Aorta (tissue), 5 donors: ENCODE measurements at regions not wholly inside any gene's neighbourhood (a gene's known extent, or its start where the extent isn't known, plus 50 kb on each side); places are given as distances from the start of the nearest gene placed in this dataset.

ENCODE experiments used
- ATAC-seq: fragments of 200-7000 bp; cut with Tn5 transposase; one replicate; pipeline ENCODE4 v1.9.1; 2022; ENCODE audit warnings: moderate library complexity; ENCODE audit not compliant: low FRiP score
- DNase-seq, 2 donors: peaks; one replicate each; pipeline ENCODE4 v3.0.0-alpha.2; 2020
- H3K27ac ChIP-seq, 2 donors: one replicate each; pipeline ENCODE4 v1.5.1; 2013; ENCODE audit warnings: low read length in 2 of 2, mild to moderate bottlenecking in 2 of 2, moderate library complexity in 2 of 2, control low read depth in 1 of 2, inconsistent platforms in 1 of 2, low read depth in 1 of 2
- H3K27me3 ChIP-seq, 2 donors: one replicate each; pipeline ENCODE4 v1.6.1; 2013; ENCODE audit warnings: control low read depth in 1 of 2, low read length in 1 of 2, mild to moderate bottlenecking in 1 of 2, moderate library complexity in 1 of 2; ENCODE audit not compliant: insufficient read depth in 2 of 2, control insufficient read depth in 1 of 2
- H3K36me3 ChIP-seq, 2 donors: one replicate each; pipeline ENCODE4 v1.6.1; 2013; ENCODE audit warnings: control low read depth in 1 of 2, low read length in 1 of 2, mild to moderate bottlenecking in 1 of 2; ENCODE audit not compliant: insufficient read depth in 2 of 2, control insufficient read depth in 1 of 2
- H3K4me1 ChIP-seq, 2 donors: one replicate each; pipeline ENCODE4 v1.6.1; 2013; ENCODE audit warnings: low read length in 2 of 2, control low read depth in 1 of 2, mild to moderate bottlenecking in 1 of 2, moderate library complexity in 1 of 2; ENCODE audit not compliant: insufficient read depth in 2 of 2, control insufficient read depth in 1 of 2
- H3K4me3 ChIP-seq, 2 donors: one replicate each; pipeline ENCODE4 v1.5.1; 2013; ENCODE audit warnings: low read length in 2 of 2, control low read depth in 1 of 2, mild to moderate bottlenecking in 1 of 2
- H3K9me3 ChIP-seq: one replicate; pipeline ENCODE4 v1.6.1; 2013; ENCODE audit warnings: mild to moderate bottlenecking, low read length; ENCODE audit not compliant: control insufficient read depth
- WGBS, 2 donors: extraction: QIAGEN DNeasy Blood & Tissue Kit; methylation state at CpG; one replicate each; pipeline ENCODE4 v1.1.7; 2013; 5-methylcytosine and 5-hydroxymethylcytosine counted together
- intact Hi-C, 2 donors: fragments of 100-400 bp; cut with DNase I; formaldehyde crosslinking; loops; one replicate each; pipeline versions ENCODE4 v1.14.2 to v1.15.0; 2022
- donor health status: healthy with polysubstance abuse.
- donor health status: Bipolar disorder and iron deficiency.
- donor health status: DM: no; HTN: no; CAD: no.
- donor health status: DM: no; HTN: no; CAD: no.
- donor health status: DM: yes; HTN: yes; CAD: no.

DNA sequence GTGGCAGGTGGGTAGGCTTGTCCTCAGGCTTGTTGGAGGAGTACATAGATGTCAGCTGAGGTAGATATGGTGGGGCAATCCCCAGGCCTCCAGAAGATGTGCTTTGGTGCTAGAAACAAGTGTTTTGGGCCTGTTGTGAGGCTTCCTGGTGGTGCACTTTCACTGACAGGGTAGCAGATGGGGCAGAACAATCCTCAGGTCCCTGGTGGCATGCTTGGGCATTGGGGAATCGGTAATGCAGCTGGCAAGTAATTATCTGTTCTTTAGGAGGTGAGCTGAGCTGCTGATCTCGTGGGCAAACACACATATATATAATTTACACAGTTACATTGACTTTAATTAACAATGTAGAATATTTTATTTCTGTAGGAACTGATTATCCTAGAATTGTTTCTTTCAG, 458.7 kb downstream of the BMP2 start:
- WGBS, 2 donors = 59 to 61% methylated on average over 2 of the region's 2 CpGs
- H3K4me1 ChIP-seq = no peaks in the 10 kb centered on the region
- intact Hi-C loops = no loop called here
- ATAC-seq (no peak), DNase-seq (no peak)
- no peaks in the 10 kb centered on the region for H3K27me3 ChIP-seq
- no peaks in the 10 kb centered on the region for H3K36me3 ChIP-seq
- no peak overlapping the region for H3K4me3 ChIP-seq
- peaks cover 2% of the 10 kb centered on the region for H3K9me3 ChIP-seq
- no peak overlapping the region for H3K27ac ChIP-seq

- intact Hi-C loops = no loop called here
- Histone ChIP-seq H3K4me1 (no peaks in the 10 kb centered on the region), H3K27me3 (no peaks in the 10 kb centered on the region), H3K27ac (no peak overlapping the region), H3K36me3 (no peaks in the 10 kb centered on the region), H3K4me3 (no peak overlapping the region), H3K9me3 (no peaks in the 10 kb centered on the region)
- no peak for ATAC-seq
- DNase-seq = no peak
Measured at GRCh38 chr20:7231303-7231702, 463.8 kb downstream of the BMP2 start.

DNA sequence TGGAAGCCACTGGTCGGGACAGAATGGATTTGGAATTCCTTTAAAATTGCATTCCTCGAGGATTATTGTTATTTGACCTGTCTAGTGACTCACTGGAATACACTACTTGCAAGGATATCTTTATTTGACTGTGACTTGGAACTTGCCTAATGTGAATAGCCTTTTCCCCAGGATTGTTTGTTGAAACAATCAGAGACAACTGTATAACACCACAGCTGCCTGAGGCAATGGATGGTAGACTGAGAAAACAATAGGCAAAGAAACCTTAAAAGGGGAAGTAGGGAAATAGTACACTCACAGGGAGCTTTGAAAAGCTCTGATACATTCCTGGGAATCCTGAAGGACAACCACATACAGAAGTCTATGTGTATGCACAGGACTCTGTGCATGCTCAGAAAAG, 465.3 kb downstream of the BMP2 start:
- H3K27me3 ChIP-seq = no peaks in the 10 kb centered on the region
- H3K4me1 ChIP-seq = no peaks in the 10 kb centered on the region
- no peak overlapping the region for H3K27ac ChIP-seq
- DNase-seq (no peak), ATAC-seq (no peak)
- H3K4me3 ChIP-seq = no peak overlapping the region
- WGBS, 2 donors = 64 to 66% methylated on average over 2 of the region's 2 CpGs
- no peaks in the 10 kb centered on the region for H3K36me3 ChIP-seq
- no peaks in the 10 kb centered on the region for H3K9me3 ChIP-seq
- intact Hi-C loops = no loop called here

DNA sequence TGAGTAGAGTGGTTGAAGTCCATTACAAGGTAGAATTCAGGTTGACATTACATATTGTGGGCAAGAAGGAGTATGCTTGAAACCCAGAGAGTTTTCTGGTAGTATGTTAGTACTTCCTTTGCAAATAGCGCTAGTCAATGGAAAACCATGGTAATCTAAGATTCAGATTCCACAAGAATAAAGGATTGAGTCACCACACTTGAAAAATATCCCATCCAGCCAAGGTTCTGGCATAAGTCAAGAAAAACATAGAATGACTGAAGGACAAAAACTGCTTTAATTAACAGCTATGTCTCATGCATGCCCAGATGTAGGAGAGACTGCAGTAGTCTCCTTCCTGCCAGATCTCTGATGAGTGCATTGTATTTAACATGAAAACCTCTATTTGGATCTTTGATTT, 469.8 kb downstream of the BMP2 start:
- Histone ChIP-seq H3K4me1 (no peaks in the 10 kb centered on the region), H3K27ac (no peak overlapping the region), H3K27me3 (no peaks in the 10 kb centered on the region), H3K9me3 (no peaks in the 10 kb centered on the region), H3K36me3 (no peaks in the 10 kb centered on the region), H3K4me3 (no peak overlapping the region)
- DNase-seq (no peak), ATAC-seq (no peak)
- WGBS, 2 donors = 69 to 81% methylated on average over 1 of the region's 1 CpG
- intact Hi-C loops = no loop called here

GRCh38 chr20:7240490-7240889, 473.0 kb downstream of the BMP2 start:
- no peak overlapping the region for H3K4me3 ChIP-seq
- H3K36me3 ChIP-seq = no peaks in the 10 kb centered on the region
- 92 to 94% methylated on average over 3 of the region's 3 CpGs for WGBS, 2 donors
- DNase-seq (no peak), ATAC-seq (no peak)
- no peaks in the 10 kb centered on the region for H3K4me1 ChIP-seq
- intact Hi-C loops = no loop called here
- H3K9me3 ChIP-seq = no peaks in the 10 kb centered on the region
- no peak overlapping the region for H3K27ac ChIP-seq
- no peaks in the 10 kb centered on the region for H3K27me3 ChIP-seq

- DNase-seq (no peak), ATAC-seq (no peak)
- intact Hi-C loops = no loop called here
- Histone ChIP-seq H3K27me3 (no peaks in the 10 kb centered on the region), H3K27ac (no peak overlapping the region), H3K36me3 (no peaks in the 10 kb centered on the region), H3K4me3 (no peak overlapping the region), H3K9me3 (no peaks in the 10 kb centered on the region), H3K4me1 (no peaks in the 10 kb centered on the region)
- WGBS, 2 donors = 18 to 28% methylated on average over 7 of the region's 7 CpGs
Measured at GRCh38 chr20:7248281-7249201, 481.1 kb downstream of the BMP2 start.

DNA sequence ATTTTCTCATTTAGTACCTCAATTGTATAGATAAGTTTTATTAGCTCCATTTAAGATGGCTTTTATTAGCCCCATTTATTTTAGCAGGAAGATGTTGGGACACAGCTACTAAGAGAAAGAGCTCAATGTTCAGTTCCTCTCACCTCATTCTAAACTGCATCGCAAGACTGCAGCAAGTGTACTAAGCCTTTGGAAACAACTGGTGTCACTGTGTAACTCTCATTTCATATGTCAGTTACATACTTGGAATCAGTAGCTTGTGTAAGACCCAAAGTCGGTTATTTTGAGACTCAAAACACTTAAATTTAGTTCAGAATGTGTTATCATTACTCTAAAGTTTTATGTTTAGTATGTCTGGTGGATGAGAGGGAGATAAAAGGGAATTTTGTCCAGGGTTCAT, 482.9 kb downstream of the BMP2 start:
- Histone ChIP-seq H3K4me3 (no peak overlapping the region), H3K27me3 (no peaks in the 10 kb centered on the region), H3K9me3 (no peaks in the 10 kb centered on the region), H3K36me3 (no peaks in the 10 kb centered on the region), H3K27ac (no peak overlapping the region), H3K4me1 (no peaks in the 10 kb centered on the region)
- DNase-seq = no peak
- ATAC-seq = no peak
- WGBS, 2 donors = 51 to 59% methylated on average over 2 of the region's 2 CpGs
- intact Hi-C loops = no loop called here

DNA sequence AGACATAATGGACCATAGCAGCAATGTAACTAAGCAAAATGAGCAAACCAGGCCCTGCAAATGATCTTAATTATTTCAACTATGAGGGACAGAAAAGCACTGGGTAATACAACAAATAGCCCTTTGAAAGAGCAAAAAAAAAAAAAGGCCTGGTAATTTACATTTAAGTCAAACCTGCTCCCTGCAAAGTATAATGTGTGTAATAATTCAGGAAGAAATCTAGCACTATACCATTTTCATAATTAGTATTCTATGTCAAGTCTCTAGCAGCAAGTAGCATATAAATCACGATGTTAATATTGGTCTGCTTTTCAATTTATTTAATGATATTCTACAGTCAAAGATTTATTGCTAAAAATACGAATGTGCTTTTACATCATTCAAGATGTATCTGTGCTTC, 489.6 kb downstream of the BMP2 start:
- intact Hi-C loops = no loop called here
- Histone ChIP-seq H3K4me1 (no peaks in the 10 kb centered on the region), H3K4me3 (no peak overlapping the region), H3K36me3 (no peaks in the 10 kb centered on the region), H3K27ac (no peak overlapping the region), H3K9me3 (peaks cover 2% of the 10 kb centered on the region), H3K27me3 (no peaks in the 10 kb centered on the region)
- 45 to 57% methylated on average over 2 of the region's 2 CpGs for WGBS, 2 donors
- ATAC-seq (no peak), DNase-seq (no peak)

DNA sequence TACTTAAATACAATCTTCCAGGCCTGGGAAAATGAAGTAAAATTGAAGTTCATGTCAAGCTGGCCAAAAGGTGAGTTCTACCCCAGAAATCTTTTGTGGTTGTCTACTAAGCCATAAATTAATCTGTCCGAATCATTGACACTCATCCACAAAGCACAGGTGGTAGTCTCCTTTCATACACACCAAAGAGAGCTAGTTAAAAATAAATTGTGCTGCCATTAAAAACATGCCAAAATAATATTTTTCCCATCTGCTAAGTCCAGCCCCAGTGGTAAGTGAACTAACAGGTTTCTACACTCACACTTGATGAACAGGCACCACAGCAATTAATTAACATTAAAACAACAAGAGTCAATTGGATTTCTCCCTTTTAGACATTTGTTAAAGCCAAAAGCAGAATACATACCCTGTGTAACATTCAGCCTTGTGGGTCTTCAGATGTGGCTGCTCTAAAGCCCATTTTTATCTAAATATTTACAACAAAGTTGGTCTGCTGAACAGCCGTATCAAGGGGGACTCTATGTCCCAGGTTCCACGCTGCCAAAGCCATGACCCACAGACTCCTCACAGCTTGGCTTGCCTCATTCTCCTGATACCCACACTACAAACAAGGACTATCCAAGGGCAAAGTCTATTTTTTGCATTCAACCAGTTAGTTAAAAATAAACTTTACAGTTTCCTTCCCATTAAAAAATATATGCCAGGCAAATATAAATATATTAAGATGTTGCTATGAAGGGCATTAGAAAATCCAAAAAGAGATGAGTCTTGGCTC, 490.4 kb downstream of the BMP2 start:
- no peak overlapping the region for H3K27ac ChIP-seq
- 57 to 62% methylated on average over 3 of the region's 3 CpGs for WGBS, 2 donors
- DNase-seq (no peak), ATAC-seq (no peak)
- no peaks in the 10 kb centered on the region for H3K36me3 ChIP-seq
- H3K9me3 ChIP-seq = peaks cover 2% of the 10 kb centered on the region
- H3K4me1 ChIP-seq = no peaks in the 10 kb centered on the region
- intact Hi-C loops = no loop called here
- no peaks in the 10 kb centered on the region for H3K27me3 ChIP-seq
- H3K4me3 ChIP-seq = no peak overlapping the region
